Choroid plexus epithelial cell (primary cell): ENCODE measurements at regions not wholly inside any gene's neighbourhood (a gene's known extent, or its start where the extent isn't known, plus 50 kb on each side); places are given as distances from the start of the nearest gene placed in this dataset.

Source experiments
- DNase-seq: peaks from one replicate; pipeline ENCODE4 v3.0.0-alpha.2; 2010; ENCODE audit warnings: low read depth
- H3K4me3 ChIP-seq: 2 replicates; pipeline ENCODE4 v1.5.1; 2011; ENCODE audit warnings: low read depth, mild to moderate bottlenecking, control low read depth, low read length, moderate library complexity
- CTCF ChIP-seq: conservative IDR thresholded peaks from 2 replicates; pipeline ENCODE4 v1.5.1; 2011; ENCODE audit warnings: low read depth, mild to moderate bottlenecking, control low read depth, inconsistent platforms, low read length, moderate library complexity

- no peak overlapping the region for H3K4me3 ChIP-seq
- TF ChIP-seq CTCF: no peak
- no peak for DNase-seq
Measured at GRCh38 chr6:101259505-101259904, 134.0 kb upstream of the GRIK2 start.

GRCh38 chr6:101263596-101263995 lies 129.9 kb upstream of the GRIK2 start:
- H3K4me3 ChIP-seq: no peak overlapping the region
- TF ChIP-seq CTCF: no peak
- no peak for DNase-seq

DNA sequence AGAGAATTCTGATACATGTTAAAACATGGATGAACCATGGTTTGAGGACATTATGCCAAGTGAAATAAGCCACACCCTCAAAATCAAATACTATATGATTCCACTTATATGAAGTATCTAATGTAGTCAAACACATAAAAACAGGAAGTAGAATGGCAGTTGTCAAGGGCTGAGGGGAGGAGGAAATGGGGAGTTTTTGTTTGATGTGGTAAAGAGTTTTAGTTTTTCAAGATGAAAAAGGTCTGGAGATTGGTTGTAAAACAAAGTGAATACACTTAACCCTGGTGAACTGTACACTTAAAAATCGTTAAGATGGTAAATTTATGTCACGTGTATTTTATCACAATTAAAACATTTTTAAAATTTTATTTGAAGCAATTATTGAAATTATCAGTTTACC lies 127.4 kb upstream of the GRIK2 start:
- no peak overlapping the region for H3K4me3 ChIP-seq
- no peak for TF ChIP-seq CTCF
- DNase-seq: no peak

DNA sequence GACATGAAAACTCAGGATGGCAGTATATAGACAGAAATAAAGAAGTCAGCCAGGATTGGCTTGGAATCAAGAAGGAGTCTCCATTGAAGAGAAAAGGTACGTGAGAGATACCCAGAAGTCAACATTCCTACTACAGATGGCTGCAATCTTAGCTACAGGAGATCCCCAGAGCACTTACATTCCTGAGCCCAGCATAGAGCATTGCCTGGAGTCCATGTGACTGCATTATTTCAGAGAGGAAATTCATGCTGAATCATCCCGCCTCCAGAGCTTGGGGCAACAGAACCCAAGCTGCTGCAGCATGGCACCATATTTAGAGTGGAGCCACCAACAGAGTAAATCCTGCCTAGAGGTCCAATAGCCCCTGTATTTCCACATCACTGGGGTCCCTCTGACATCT lies 125.0 kb upstream of the GRIK2 start:
- peak; percentile 6 for DNase-seq
- no peak overlapping the region for H3K4me3 ChIP-seq
- TF ChIP-seq CTCF: no peak

GRCh38 chr6:101275251-101275650 lies 118.3 kb upstream of the GRIK2 start:
- peak; percentile 6 for DNase-seq
- TF ChIP-seq CTCF: no peak
- no peak overlapping the region for H3K4me3 ChIP-seq

DNA sequence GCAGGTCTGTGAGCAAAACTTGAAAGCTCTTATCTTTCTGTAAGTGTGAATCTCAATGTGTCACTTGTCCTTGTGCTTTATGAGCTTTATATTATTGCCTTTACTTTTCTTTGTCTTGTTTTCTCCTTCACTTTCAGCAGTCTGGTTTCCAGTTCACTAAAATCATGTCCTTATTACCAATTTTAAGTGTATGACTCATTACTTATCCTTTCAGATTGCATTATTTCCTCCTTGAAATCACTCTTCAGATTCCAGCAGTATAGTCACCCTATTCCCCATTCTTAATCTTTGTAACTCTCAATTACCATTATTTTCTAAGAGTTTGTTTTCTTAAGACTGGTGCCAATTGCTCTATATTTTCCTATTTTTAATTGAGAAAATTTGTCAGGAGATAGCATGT lies 117.4 kb upstream of the GRIK2 start:
- no peak overlapping the region for H3K4me3 ChIP-seq
- peak; percentile 5 for DNase-seq
- no peak for TF ChIP-seq CTCF

DNA sequence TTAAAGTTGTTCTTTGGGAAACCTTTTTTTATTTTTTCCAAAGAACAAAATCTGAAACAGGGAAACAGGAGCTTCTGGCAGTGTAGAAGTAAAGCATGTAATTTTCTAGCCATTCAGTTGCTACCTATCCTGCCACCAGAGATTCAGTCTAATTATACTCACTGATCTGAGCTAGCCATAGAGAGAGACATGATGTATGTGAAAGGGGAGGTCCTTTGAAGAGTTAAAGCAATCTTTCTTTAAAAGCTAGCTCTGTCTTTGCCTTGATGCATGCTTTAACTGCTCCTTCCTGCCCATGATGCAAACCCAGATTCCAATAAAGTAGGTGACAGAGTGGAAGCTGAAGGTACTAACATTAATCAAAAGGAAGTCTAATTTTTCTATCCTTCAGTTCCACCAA lies 114.1 kb upstream of the GRIK2 start:
- TF ChIP-seq CTCF: no peak
- no peak for DNase-seq
- no peak overlapping the region for H3K4me3 ChIP-seq
